ENCODE measurements at regions not wholly inside any gene's neighbourhood (a gene's known extent, or its start where the extent isn't known, plus 50 kb on each side); places are given as distances from the start of the nearest gene placed in this dataset.
"Not testable (repeated sequence)": the region's sequence is repeated elsewhere in the genome, so short reads cannot be mapped to it uniquely, and the experiment has no call there.

DNA sequence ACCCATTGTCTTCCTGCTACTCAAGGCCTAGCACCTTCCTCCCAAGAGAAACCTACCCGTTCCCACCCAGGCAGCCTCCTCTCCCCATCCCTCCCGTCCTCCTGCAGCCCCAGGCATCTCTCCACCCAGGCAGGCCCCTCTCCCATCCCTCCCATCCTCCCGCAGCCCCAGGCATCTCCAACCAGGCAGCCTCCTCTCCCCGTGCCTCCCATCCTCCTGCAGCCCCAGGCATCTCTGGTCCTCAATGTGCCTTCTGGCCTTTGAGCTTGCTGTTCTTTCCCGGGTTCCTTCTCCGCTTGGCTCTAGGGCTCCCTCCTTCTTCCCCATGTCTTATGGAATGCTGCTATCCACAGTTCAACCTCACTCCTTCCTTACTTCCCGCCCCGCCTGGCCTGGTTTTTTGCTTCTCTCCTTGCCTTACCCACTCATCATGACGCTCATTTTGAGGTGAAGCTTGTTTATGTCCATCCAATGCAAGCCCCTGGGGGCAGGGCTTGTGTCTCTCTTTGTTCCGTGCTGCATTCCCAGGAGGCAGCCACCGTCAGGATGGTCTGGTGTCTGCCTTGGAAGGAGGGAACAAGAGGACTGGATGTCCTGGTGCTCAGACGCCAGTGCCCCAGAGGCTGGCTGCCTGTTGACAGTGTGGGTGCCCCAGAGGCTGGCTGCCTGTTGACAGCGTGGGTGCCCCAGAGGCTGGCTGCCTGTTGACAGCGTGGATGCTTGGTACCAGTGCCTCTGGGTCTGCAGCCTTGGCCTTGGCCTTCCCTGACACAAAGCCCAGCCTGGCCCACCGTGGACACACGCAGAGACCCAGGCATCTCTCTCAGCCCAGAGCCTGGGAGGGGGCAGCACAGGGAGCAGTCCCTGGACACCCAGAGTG lies 815.7 kb downstream of the BRD1 start:
- DNase-seq (ENCODE audit: extremely low read depth in 1 of 2, low read depth in 1 of 2), result no peak

DNA sequence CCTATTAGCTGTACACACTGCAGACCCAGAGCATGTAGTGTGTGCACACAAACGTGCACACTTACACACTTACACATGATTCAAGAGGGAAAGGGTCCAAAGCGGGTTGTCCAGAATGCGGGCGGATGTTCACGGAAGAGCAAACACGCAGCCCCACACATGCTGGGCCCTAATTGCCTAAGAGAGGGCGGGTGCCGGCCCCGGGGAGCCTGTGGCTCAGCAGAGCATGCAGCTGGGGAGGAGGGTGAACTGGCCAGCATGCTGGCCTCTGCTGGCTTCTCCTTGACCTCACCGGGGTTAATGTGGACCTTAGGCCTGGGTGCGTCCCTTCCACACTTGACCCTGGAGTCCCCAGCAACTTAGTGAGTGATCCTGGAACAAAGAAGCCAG lies 816.3 kb downstream of the BRD1 start:
- DNase-seq (ENCODE audit: extremely low read depth in 1 of 2, low read depth in 1 of 2), result no peak

- DNase-seq (ENCODE audit: extremely low read depth in 1 of 2, low read depth in 1 of 2), result no peak
Measured at GRCh38 chr22:49010901-49011300, 816.8 kb downstream of the BRD1 start.

- DNase-seq (ENCODE audit: extremely low read depth in 1 of 2, low read depth in 1 of 2), result no peak
Measured at GRCh38 chr22:49010070-49010863, 817.4 kb downstream of the BRD1 start.

- DNase-seq (ENCODE audit: extremely low read depth in 1 of 2, low read depth in 1 of 2), result no peak
Measured at GRCh38 chr22:49009359-49010063, 818.2 kb downstream of the BRD1 start.

DNA sequence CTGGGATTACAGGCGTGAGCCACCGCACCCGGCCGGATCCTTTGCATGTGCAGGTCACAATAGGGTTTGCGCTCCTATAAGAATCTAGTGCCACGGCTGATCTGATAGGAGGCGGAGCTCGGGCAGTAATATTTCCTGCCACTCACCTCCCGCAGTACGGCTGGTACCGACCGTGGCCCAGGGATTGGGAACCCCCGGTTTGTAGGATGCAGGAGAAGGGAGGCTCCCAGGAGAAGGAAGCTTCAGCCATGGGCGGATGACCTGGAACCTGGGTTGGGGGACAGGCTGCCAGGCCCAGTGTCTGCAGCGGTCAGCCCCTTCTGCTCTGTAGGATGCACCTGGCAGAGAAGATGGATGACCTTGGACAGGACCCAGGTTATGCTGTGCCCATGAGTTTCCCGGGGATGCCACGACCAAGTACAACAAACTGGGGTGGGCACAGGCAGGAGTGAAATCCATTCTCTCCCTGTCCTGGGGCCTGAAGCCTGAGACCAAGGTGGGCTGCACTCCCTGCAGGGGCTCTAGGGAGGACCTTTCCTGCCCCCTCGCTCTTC lies 818.9 kb downstream of the BRD1 start:
- no peak for DNase-seq (ENCODE audit: extremely low read depth in 1 of 2, low read depth in 1 of 2)

DNA sequence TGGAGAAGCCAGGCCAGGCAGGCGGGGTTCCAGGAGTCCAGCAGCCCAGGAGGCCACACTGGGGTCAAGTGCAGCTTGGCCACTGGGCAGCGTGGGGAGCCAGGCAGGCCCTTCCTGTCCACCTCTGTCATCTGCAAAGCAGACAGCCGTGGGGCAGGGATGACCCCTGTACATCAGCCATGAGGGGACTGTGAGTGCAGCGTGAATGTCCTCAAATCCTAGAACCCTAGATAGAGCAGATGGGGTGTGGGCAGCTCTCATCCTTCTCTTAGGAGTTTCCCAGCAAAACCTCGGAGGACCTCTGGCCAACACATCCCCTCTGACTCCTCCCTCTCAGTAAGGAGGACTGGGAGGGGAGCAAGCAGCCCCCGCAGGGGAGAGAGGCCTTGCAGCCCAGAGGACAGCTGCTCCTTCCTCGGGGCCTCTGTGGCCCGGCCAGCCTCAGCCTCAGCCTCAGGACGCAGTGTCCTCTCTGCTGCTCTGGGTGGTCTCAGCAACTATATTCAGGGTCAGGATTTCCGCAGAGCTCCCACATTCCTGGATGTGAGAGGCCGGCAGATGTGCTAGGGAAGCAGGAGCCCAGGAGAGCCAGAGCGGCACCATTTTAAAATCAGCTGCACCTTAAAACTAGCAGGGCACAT lies 820.5 kb downstream of the BRD1 start:
- no peak for DNase-seq (ENCODE audit: extremely low read depth in 1 of 2, low read depth in 1 of 2)

DNA sequence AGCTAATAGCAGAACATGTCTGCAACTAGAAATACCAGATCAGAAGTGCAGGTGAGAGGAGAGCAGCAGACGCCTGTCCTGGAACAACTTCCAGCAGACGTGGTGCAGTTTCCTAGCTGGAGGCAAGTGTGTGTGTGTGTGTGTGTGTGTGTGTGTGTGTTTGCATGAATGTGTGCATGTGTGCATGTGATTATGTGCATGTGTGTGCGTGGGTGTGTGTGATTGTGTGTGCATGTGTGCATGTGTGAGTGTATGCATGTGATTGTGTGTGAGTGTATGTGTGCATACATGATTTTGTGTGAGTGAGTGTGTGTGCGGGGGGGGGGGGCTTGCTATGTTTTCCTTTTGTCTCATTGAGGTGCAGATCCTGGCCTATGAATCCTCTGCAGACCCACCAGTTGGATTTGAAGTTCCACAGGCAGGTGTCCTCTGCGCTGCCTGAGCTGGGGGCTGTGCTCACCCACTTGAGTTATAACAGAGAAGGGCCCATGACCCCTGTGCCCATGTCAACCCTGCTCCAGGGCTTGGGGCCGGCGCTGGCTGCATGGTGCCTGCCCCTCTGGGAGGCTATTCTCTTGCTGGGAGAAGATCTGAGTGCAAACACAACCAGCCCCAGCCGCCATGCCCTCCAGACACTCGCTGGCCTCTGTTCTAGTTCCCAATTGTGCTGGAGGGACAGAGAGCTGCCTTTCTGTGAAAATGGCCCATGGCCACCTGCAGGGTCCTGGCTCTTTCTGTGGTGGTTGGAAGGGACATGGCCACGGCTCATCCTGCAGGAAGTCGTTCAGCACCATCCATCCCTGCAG lies 821.3 kb downstream of the BRD1 start:
- no peak for DNase-seq (ENCODE audit: extremely low read depth in 1 of 2, low read depth in 1 of 2)

- DNase-seq (ENCODE audit: extremely low read depth in 1 of 2, low read depth in 1 of 2), result no peak
Measured at GRCh38 chr22:49005557-49005956, 822.1 kb downstream of the BRD1 start.

GRCh38 chr22:49004484-49005399 lies 822.9 kb downstream of the BRD1 start:
- DNase-seq (ENCODE audit: extremely low read depth in 1 of 2, low read depth in 1 of 2), result no peak

GRCh38 chr22:48997605-48998004 lies 830.1 kb downstream of the BRD1 start:
- DNase-seq (ENCODE audit: extremely low read depth in 1 of 2, low read depth in 1 of 2), result not testable (repeated sequence)

DNA sequence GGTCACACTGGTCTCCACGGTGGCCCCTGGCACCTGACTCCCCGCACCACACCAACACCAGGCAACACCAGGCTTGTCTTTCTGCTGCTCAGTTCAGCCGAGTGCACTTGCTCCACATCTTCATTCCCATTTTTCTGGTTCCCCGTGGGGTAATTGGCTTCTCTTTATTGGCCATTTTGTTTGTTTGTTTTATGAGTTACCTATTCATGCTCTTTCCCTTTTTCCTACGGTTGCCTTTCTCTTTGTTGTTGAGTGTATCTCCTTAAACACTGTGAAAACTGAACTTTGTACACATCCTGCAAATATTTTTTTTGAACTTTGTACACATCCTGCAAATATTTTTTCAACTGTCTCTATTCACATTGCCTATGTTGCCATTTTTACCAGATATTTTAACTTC lies 834.0 kb downstream of the BRD1 start:
- DNase-seq (ENCODE audit: extremely low read depth in 1 of 2, low read depth in 1 of 2), result no peak

DNA sequence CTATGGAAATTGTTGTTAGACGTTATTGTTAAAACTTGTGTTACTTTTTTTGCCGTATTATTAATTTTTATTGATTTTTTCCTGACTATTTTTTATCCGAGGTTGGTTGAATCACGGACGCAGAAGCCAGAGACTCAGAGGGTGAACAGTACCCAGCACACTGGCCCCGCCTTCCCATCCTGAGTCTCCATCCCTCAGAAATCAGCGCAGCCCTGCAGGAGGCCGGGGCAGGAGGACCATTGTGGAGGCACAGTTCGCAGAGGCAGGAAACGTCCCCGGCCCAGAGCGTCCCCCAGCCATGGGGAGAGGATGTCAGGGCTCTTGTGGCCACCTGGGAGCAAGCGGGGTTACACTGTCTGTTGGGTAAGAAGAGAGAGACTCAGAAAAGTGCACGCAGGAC lies 843.0 kb downstream of the BRD1 start:
- no peak for DNase-seq (ENCODE audit: extremely low read depth in 1 of 2, low read depth in 1 of 2)

DNA sequence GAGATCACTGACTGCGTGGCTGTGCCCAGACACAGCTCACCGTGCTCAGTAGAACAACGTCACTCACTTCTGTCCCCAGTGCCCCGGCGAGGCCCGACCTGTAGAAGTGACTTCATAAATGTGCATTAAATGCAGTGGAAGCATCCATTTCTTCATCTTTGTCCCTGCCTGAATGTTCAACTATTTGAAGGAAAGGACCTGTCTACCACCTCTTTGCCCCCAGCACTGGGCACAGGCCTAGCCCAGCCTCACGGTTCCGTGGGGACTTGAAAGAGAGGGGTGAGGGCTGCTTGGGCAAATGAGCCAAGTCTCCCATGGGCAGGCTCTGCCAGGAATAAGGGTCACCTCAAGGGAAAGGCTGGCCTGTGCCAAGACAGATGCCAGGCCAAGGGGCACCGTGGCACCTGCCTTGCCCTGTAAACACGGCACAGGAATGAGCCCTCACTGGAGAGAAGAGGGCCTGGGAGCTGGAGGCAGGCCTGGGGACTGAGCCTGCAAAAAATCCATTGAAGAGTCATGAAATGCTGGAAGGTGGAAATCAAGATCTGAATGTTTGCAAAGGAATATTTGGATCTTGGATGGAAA lies 845.3 kb downstream of the BRD1 start:
- DNase-seq (ENCODE audit: extremely low read depth in 1 of 2, low read depth in 1 of 2), result no peak

DNA sequence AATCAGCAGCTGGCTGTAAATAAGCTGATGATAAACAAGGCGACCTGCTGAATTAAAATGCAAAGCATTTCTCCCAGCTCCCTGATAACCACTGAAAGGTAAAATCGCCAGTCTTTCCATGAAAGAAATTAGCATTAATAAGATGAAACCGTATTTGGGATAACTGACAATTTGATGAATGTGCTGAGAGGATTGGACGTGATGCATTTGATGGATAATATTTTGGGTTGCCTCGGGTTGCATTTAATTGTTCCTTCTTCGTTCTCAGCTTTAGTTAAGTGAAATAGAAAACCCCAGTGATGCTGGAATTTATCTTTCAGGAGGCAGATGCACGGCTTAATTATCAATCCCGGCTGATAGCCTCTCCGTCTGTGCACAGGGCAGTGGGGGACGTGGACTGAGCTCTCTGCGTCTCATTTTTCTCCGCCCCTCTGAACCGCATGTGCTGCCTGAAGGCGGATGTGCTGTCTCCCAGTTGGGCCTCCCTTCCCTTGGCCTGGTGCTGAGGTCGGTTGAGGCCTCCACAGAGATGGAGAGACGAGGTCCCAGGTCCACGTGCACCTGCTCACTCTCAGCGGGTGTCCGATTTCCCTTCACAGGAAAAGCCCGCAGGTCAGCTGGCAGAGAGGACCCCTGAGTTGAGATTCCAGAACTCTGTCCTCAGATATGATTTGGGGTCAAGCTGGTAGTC lies 846.2 kb downstream of the BRD1 start:
- no peak for DNase-seq (ENCODE audit: extremely low read depth in 1 of 2, low read depth in 1 of 2)

GRCh38 chr22:48980918-48981317 lies 846.8 kb downstream of the BRD1 start:
- DNase-seq (ENCODE audit: extremely low read depth in 1 of 2, low read depth in 1 of 2), result no peak

DNA sequence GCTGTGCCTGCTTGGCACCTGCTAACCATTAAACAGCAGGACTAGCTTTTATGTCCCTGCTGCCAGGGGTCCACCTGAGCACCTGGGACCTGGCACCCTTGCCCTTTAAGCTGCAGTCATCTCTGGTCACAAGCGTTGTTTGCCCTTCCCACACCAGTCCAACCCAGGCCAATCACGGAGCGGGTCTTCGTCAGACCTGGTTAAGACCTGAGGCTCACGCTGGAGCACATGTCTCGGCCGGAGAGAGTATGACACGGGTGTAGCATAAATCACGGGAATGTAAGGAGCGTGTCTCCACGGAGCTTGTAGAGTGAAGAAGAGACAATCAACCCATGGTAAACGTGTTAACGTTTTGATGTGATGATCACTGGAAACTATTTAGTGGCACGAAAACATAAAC lies 847.3 kb downstream of the BRD1 start:
- no peak for DNase-seq (ENCODE audit: extremely low read depth in 1 of 2, low read depth in 1 of 2)

- DNase-seq (ENCODE audit: extremely low read depth in 1 of 2, low read depth in 1 of 2), result no peak
Measured at GRCh38 chr22:48979482-48979881, 848.2 kb downstream of the BRD1 start.
